Ovary (tissue), 3 donors: ENCODE measurements at regions not wholly inside any gene's neighbourhood (a gene's known extent, or its start where the extent isn't known, plus 50 kb on each side); places are given as distances from the start of the nearest gene placed in this dataset.

Source experiments
- CTCF ChIP-seq, 3 donors: fragments of 450-650 bp in 2 of 3; fragments of 200-600 bp in 1 of 3; IDR thresholded peaks; one replicate each; pipeline versions ENCODE4 v1.5.1 to v1.8.0; 2016 to 2022; ENCODE audit warnings: antibody characterized with exemption in 3 of 3, mild to moderate bottlenecking in 1 of 3
- EP300 ChIP-seq: sonication (generic); formaldehyde crosslinking; IDR thresholded peaks from one replicate; pipeline ENCODE4 v1.6.1; 2017; ENCODE audit warnings: antibody characterized with exemption
- donor health status: DM: no; HTN: no; CAD: no.

- TF ChIP-seq CTCF (IDR thresholded peaks at IDR 0.05) = no peak
- no peak for TF ChIP-seq EP300
These were observed 104.5 kb downstream of the NXPE2 start for GRCh38 chr11:114782650-114783310.
